AG09309 (cell line): ENCODE measurements at regions not wholly inside any gene's neighbourhood (a gene's known extent, or its start where the extent isn't known, plus 50 kb on each side); places are given as distances from the start of the nearest gene placed in this dataset.

Experiments
- DNase-seq: peaks from one replicate; pipeline ENCODE4 v3.0.0-alpha.2; 2010; ENCODE audit warnings: low read depth
- H3K4me3 ChIP-seq: 2 replicates; pipeline ENCODE4 v1.5.1; 2011; ENCODE audit warnings: mild to moderate bottlenecking, low read depth, low read length, moderate library complexity; ENCODE audit not compliant: control insufficient read depth
- CTCF ChIP-seq: IDR thresholded peaks from 2 replicates; pipeline ENCODE4 v1.5.1; 2011; ENCODE audit warnings: mild to moderate bottlenecking, low read depth, low read length, inconsistent platforms; ENCODE audit not compliant: insufficient read depth, control insufficient read depth; ENCODE audit errors: missing control alignments

- no peak overlapping the region for H3K4me3 ChIP-seq
- TF ChIP-seq CTCF: no peak
- DNase-seq: no peak
Observed at GRCh38 chr10:118956802-118957442, 72.6 kb upstream of the NANOS1 start.

- no peak for TF ChIP-seq CTCF
- no peak for DNase-seq
- no peak overlapping the region for H3K4me3 ChIP-seq
Observed at GRCh38 chr10:118957443-118957825, 72.1 kb upstream of the NANOS1 start.

GRCh38 chr10:118957966-118958365 lies 71.5 kb upstream of the NANOS1 start:
- no peak for TF ChIP-seq CTCF
- H3K4me3 ChIP-seq: no peak overlapping the region
- no peak for DNase-seq

GRCh38 chr10:118958559-118958958 lies 71.0 kb upstream of the NANOS1 start:
- no peak overlapping the region for H3K4me3 ChIP-seq
- TF ChIP-seq CTCF: no peak
- DNase-seq: no peak

GRCh38 chr10:118958984-118959925 lies 70.3 kb upstream of the NANOS1 start:
- H3K4me3 ChIP-seq: no peak overlapping the region
- TF ChIP-seq CTCF: no peak
- no peak for DNase-seq

- DNase-seq: no peak
- no peak overlapping the region for H3K4me3 ChIP-seq
- no peak for TF ChIP-seq CTCF
Observed at GRCh38 chr10:118960157-118961090, 69.1 kb upstream of the NANOS1 start.
